IPS DF 6.9 (cell line): ENCODE measurements at regions not wholly inside any gene's neighbourhood (a gene's known extent, or its start where the extent isn't known, plus 50 kb on each side); places are given as distances from the start of the nearest gene placed in this dataset.

Experiments used
- DNase-seq: peaks from one replicate; pipeline ENCODE4 v3.0.0-alpha.2; 2013; ENCODE audit warnings: low read depth, low spot score
- H3K27ac ChIP-seq: one replicate; pipeline ENCODE4 v1.5.1; 2013; ENCODE audit warnings: low read length, control low read depth
- H3K27me3 ChIP-seq: 2 replicates; pipeline ENCODE4 v1.6.1; 2013; ENCODE audit warnings: mild to moderate bottlenecking, low read length; ENCODE audit not compliant: control insufficient read depth, insufficient read depth
- H3K36me3 ChIP-seq: 2 replicates; pipeline ENCODE4 v1.6.1; 2013; ENCODE audit warnings: low read length; ENCODE audit not compliant: control insufficient read depth, insufficient read depth
- H3K4me1 ChIP-seq: 2 replicates; pipeline ENCODE4 v1.6.1; 2013; ENCODE audit warnings: low read length; ENCODE audit not compliant: control insufficient read depth, insufficient read depth
- H3K4me3 ChIP-seq: 2 replicates; pipeline ENCODE4 v1.5.1; 2013; ENCODE audit warnings: mild to moderate bottlenecking, low read length
- H3K9me3 ChIP-seq: 2 replicates; pipeline ENCODE4 v1.6.1; 2013; ENCODE audit warnings: low read length, inconsistent platforms; ENCODE audit not compliant: control insufficient read depth, insufficient read depth
- WGBS: extraction: QIAGEN DNeasy Blood & Tissue Kit; methylation state at CpG from one replicate; pipeline ENCODE4 v1.1.7; 2013; ENCODE audit warnings: mixed read lengths, missing lambda C conversion rate; ENCODE audit not compliant: insufficient read length, insufficient coverage; 5-methylcytosine and 5-hydroxymethylcytosine counted together

- Histone ChIP-seq H3K4me1 (peaks cover 1% of the 10 kb centered on the region; the same call in 1 of the 2 replicates), H3K9me3 (no peaks in the 10 kb centered on the region), H3K27me3 (no peaks in the 10 kb centered on the region), H3K27ac (no peak overlapping the region), H3K4me3 (no peak overlapping the region), H3K36me3 (no peaks in the 10 kb centered on the region)
- DNase-seq = no peak
- no CpG with 5 or more reads among the region's 8 CpGs for WGBS
These were observed 246.7 kb downstream of the MAFB start for GRCh38 chr20:40442181-40442963.

DNA sequence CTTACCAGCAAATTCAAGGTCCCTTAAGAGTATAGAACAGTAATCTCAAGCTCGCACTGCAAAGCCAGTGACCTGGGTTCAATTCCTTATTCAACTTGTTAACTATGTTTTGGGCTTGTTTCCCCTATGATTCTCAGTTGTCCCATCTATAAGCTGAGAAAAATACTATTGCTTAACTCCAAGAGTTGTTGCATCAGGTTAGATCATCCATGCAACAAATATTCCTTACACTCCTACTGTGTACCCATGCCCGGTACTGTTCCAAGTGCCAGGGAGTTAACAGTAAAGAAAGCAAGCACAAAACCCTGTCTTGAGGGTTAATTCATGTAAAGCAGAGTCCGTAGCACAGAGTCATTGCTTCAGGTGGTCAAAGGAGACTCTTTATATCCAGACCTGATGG, 247.3 kb downstream of the MAFB start:
- DNase-seq = no peak
- H3K9me3 ChIP-seq = no peaks in the 10 kb centered on the region
- H3K4me3 ChIP-seq = no peak overlapping the region
- peaks cover 1% of the 10 kb centered on the region; the same call in 1 of the 2 replicates for H3K4me1 ChIP-seq
- H3K27me3 ChIP-seq = no peaks in the 10 kb centered on the region
- H3K36me3 ChIP-seq = no peaks in the 10 kb centered on the region
- no CpG with 5 or more reads among the region's 3 CpGs for WGBS
- H3K27ac ChIP-seq = no peak overlapping the region

GRCh38 chr20:40438161-40438830, 250.7 kb downstream of the MAFB start:
- no peak overlapping the region for H3K4me3 ChIP-seq
- no peak for DNase-seq
- H3K4me1 ChIP-seq = peaks cover 1% of the 10 kb centered on the region; the same call in 1 of the 2 replicates
- no peaks in the 10 kb centered on the region for H3K36me3 ChIP-seq
- no peaks in the 10 kb centered on the region for H3K27me3 ChIP-seq
- 100% methylated on average over 1 of the region's 8 CpGs for WGBS
- no peaks in the 10 kb centered on the region for H3K9me3 ChIP-seq
- no peak overlapping the region for H3K27ac ChIP-seq

GRCh38 chr20:40436011-40436410, 253.0 kb downstream of the MAFB start:
- H3K4me3 ChIP-seq = no peak overlapping the region
- peaks cover 1% of the 10 kb centered on the region; the same call in 1 of the 2 replicates for H3K4me1 ChIP-seq
- H3K9me3 ChIP-seq = no peaks in the 10 kb centered on the region
- WGBS = no CpG with 5 or more reads among the region's 1 CpG
- no peak overlapping the region for H3K27ac ChIP-seq
- H3K27me3 ChIP-seq = no peaks in the 10 kb centered on the region
- DNase-seq = no peak
- no peaks in the 10 kb centered on the region for H3K36me3 ChIP-seq

DNA sequence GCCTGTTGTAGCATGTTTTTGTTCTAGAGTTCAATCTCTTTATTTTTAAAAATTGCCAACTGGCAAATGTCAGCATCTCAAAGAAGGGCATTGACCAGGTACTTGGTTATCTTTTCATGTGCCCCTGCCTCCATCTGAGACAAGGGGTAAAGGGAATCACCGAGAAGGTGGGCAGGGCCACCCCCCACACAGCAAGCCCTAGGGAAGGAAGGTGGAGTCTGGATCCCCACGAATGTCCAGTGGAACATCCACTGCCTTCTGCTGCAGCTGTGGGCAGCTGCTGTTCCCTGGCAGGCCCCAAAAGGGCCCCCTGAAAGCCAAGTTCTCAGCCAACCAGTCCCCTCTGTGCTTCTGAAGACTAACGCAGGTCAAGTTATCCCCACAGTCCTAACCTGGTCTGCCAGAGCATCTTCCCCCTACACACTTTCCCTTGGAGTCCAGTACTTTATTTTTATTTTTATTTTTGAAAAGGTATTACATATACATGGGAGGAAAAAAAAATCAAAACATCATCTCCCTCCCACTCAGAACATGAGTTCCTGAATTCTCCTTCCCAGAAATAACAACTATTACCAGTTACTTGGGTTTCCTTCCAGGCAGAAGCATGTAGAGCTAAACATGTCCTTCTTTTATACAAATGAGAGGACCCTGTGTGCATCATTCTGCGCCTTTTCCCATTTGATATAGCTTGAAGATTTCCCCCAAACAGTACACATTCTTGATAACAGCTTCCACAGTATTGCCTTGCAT, 253.7 kb downstream of the MAFB start:
- WGBS = no CpG with 5 or more reads among the region's 4 CpGs
- no peaks in the 10 kb centered on the region for H3K36me3 ChIP-seq
- H3K4me1 ChIP-seq = peaks cover 1% of the 10 kb centered on the region; the same call in 1 of the 2 replicates
- H3K9me3 ChIP-seq = no peaks in the 10 kb centered on the region
- H3K4me3 ChIP-seq = no peak overlapping the region
- no peak for DNase-seq
- H3K27ac ChIP-seq = no peak overlapping the region
- H3K27me3 ChIP-seq = no peaks in the 10 kb centered on the region

- Histone ChIP-seq H3K27me3 (no peaks in the 10 kb centered on the region), H3K9me3 (no peaks in the 10 kb centered on the region), H3K4me1 (peaks cover 1% of the 10 kb centered on the region; the same call in 1 of the 2 replicates), H3K4me3 (no peak overlapping the region), H3K36me3 (no peaks in the 10 kb centered on the region), H3K27ac (no peak overlapping the region)
- WGBS = no CpG with 5 or more reads among the region's 4 CpGs
- DNase-seq = no peak
These were observed 254.9 kb downstream of the MAFB start for GRCh38 chr20:40434122-40434521.

GRCh38 chr20:40433341-40433861, 255.6 kb downstream of the MAFB start:
- no peak overlapping the region for H3K27ac ChIP-seq
- H3K36me3 ChIP-seq = no peaks in the 10 kb centered on the region
- H3K4me1 ChIP-seq = peaks cover 1% of the 10 kb centered on the region; the same call in 1 of the 2 replicates
- no peak overlapping the region for H3K4me3 ChIP-seq
- DNase-seq = no peak
- no CpG with 5 or more reads among the region's 8 CpGs for WGBS
- H3K9me3 ChIP-seq = no peaks in the 10 kb centered on the region
- H3K27me3 ChIP-seq = no peaks in the 10 kb centered on the region

GRCh38 chr20:40431611-40432010, 257.4 kb downstream of the MAFB start:
- WGBS = no CpG with 5 or more reads among the region's 3 CpGs
- H3K27me3 ChIP-seq = no peaks in the 10 kb centered on the region
- H3K27ac ChIP-seq = no peak overlapping the region
- peaks cover 1% of the 10 kb centered on the region; the same call in 1 of the 2 replicates for H3K4me1 ChIP-seq
- H3K4me3 ChIP-seq = no peak overlapping the region
- DNase-seq = no peak
- no peaks in the 10 kb centered on the region for H3K9me3 ChIP-seq
- no peaks in the 10 kb centered on the region for H3K36me3 ChIP-seq

DNA sequence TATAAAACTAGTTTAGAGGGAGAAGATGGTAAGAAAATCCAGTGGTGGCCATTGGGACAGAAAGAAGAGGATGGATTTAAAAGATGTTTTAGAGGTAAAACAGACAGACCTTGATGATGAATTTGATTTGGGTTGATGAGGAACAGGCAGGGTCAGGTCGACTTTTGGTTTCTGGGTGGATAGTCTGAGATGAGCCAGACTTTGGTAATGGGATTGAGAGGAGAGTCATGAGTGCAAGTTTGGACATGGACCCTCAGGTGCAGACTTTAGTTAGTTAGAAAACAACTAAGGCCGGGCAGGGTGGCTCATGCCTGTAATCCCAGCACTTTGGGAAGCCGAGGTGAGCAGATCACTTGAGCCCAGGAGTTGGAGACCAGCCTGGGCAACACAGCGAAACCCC, 257.9 kb downstream of the MAFB start:
- no CpG with 5 or more reads among the region's 4 CpGs for WGBS
- Histone ChIP-seq H3K36me3 (no peaks in the 10 kb centered on the region), H3K4me1 (peaks cover 1% of the 10 kb centered on the region; the same call in 1 of the 2 replicates), H3K27me3 (no peaks in the 10 kb centered on the region), H3K9me3 (no peaks in the 10 kb centered on the region), H3K4me3 (no peak overlapping the region), H3K27ac (no peak overlapping the region)
- DNase-seq = no peak

DNA sequence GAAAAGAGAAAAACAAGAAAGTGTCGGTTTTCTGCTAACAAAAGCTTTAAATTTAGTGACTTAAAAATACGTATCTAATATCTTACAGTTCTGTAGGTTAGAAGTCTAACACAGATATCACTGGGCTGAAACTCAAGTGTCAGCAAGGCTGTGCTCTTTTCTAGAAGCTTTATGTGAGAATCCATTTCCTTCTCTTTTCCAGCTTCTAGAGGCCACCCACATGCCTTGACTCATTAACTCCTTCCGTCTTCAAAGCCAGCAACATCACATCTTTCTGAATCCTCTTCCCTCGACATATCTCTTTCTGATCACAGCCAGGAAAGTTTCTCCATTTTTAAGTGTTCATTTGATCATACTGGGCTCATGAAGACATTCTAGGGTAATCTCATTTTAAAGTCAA, 262.0 kb downstream of the MAFB start:
- Histone ChIP-seq H3K9me3 (no peaks in the 10 kb centered on the region), H3K27me3 (no peaks in the 10 kb centered on the region), H3K27ac (no peak overlapping the region), H3K36me3 (no peaks in the 10 kb centered on the region), H3K4me3 (no peak overlapping the region), H3K4me1 (peaks cover 1% of the 10 kb centered on the region; the same call in 1 of the 2 replicates)
- no peak for DNase-seq
- no CpG with 5 or more reads among the region's 4 CpGs for WGBS
